Hepatocyte (in vitro differentiated cells): ENCODE measurements at regions not wholly inside any gene's neighbourhood (a gene's known extent, or its start where the extent isn't known, plus 50 kb on each side); places are given as distances from the start of the nearest gene placed in this dataset.

ENCODE experiments used
- EZH2 ChIP-seq: fragments of 200-600 bp; sonication (generic); IDR thresholded peaks from 2 replicates; pipeline ENCODE4 v1.6.1; 2016; ENCODE audit warnings: antibody characterized with exemption, mild to moderate bottlenecking, borderline replicate concordance
- TF ChIP-seq, protein P1 (sequence below): fragments of 200-600 bp; sonication (generic); IDR thresholded peaks from 2 replicates; pipeline ENCODE4 v1.5.1; 2016; ENCODE audit warnings: antibody characterized with exemption, mild to moderate bottlenecking; ENCODE audit not compliant: poor library complexity

DNA sequence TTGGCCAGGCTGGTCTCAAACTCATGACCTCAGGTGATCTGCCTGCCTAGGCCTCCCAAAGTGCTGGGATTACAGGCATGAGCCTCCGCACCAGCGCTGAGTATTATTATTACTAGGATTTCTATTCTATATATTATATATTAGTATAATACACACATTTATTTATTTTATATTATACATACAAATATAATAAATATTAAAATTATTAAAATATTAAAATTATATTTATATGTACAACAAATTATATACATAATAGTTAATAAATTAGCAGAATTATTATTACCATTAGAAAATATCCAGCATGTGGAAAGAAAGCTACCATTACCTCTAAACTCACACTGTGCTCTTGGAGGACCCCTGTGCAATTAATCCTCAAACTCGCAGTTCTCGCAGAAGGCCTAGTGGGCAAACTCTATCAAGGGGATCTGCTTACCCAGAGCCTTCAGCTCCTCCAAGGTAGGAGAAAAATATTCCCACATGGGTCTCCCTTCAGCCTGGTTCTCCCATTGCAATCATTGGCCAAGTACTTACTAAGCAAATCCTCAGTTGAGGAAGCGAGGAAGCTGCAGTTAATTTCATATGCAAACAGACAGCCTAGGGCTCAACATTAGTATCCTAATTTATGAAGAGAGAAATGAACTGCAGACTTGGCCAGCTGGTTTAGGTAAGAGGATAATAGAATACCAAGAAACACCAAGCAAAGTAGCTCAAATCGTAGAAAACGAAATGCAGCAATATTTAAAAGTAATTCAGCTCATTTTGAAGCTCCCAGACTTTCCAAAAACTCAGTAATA lies 241.4 kb upstream of the IRX5 start:
- TF ChIP-seq EZH2, result no peak
- TF ChIP-seq, protein P1, sequence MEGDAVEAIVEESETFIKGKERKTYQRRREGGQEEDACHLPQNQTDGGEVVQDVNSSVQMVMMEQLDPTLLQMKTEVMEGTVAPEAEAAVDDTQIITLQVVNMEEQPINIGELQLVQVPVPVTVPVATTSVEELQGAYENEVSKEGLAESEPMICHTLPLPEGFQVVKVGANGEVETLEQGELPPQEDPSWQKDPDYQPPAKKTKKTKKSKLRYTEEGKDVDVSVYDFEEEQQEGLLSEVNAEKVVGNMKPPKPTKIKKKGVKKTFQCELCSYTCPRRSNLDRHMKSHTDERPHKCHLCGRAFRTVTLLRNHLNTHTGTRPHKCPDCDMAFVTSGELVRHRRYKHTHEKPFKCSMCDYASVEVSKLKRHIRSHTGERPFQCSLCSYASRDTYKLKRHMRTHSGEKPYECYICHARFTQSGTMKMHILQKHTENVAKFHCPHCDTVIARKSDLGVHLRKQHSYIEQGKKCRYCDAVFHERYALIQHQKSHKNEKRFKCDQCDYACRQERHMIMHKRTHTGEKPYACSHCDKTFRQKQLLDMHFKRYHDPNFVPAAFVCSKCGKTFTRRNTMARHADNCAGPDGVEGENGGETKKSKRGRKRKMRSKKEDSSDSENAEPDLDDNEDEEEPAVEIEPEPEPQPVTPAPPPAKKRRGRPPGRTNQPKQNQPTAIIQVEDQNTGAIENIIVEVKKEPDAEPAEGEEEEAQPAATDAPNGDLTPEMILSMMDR, result no peak
